ENCODE measurements at regions not wholly inside any gene's neighbourhood (a gene's known extent, or its start where the extent isn't known, plus 50 kb on each side); places are given as distances from the start of the nearest gene placed in this dataset.

- H3K27ac ChIP-seq (ENCODE audit: low read depth, low read length), result no peak overlapping the region
These were observed 303.6 kb upstream of the TFPI start for GRCh38 chr2:187857826-187858225.

More at GRCh38 chr2:187857826-187858225, 303.6 kb upstream of the TFPI start:
- no peak overlapping the region for H2BK5ac ChIP-seq (ENCODE audit: low read depth, low read length)
- POLR2A ChIA-PET (ENCODE audit: partially characterized antibody), result no interaction called here
- H4K5ac ChIP-seq (ENCODE audit: insufficient read length, low read depth, low read length), result no peak overlapping the region
- H3K4me3 ChIP-seq (ENCODE audit: extremely low read depth in 1 of 4, insufficient read depth in 2 of 4, low read depth in 3 of 4, low read length in 4 of 4), result no peak overlapping the region
- H2AK5ac ChIP-seq (ENCODE audit: low read depth, low read length), result no peak overlapping the region
- H3K4me2 ChIP-seq (ENCODE audit: insufficient read depth in 1 of 2, low read depth in 2 of 2, low read length in 2 of 2), result no peak overlapping the region
- no peaks in the 10 kb centered on the region for H3K9me3 ChIP-seq (ENCODE audit: insufficient read depth in 2 of 2, low read depth in 1 of 2, low read length in 1 of 2)
- no peak overlapping the region for H3K18ac ChIP-seq (ENCODE audit: extremely low read depth, low read length)
- H3K36me3 ChIP-seq (ENCODE audit: control insufficient read depth in 2 of 4, insufficient read depth in 4 of 4, low read length in 3 of 4), result no peaks in the 10 kb centered on the region
- no peak overlapping the region for H2BK15ac ChIP-seq (ENCODE audit: low read length)
- TF ChIP-seq SUZ12 (IDR thresholded peaks at IDR 0.05; ENCODE audit: low read length), result no peak
- 95% methylated on average over 1 of the region's 1 CpG; no CpG with 5 or more reads in 1 of the 2 experiments for WGBS, 2 experiments (ENCODE audit: extremely low coverage in 1 of 2, insufficient coverage in 1 of 2, insufficient read length in 1 of 2, insufficient replicate concordance in 2 of 2, low coverage in 1 of 2, low lambda C conversion rate in 2 of 2, missing lambda C conversion rate in 1 of 2)
- H3K56ac ChIP-seq (replicated peaks; ENCODE audit: insufficient read length, low read depth, low read length), result no peak overlapping the region
- CTCF ChIA-PET (ENCODE audit: partially characterized antibody), result interaction anchor here (1.0 to 1.8 kb wide), 2 partner anchors 9 to 11 kb away, joined by 3 to 4 read pairs; no protein-coding TSS in a partner anchor
- DNase-seq (ENCODE audit: low read depth in 1 of 2, low spot score in 2 of 2) (no peak), FAIRE-seq (no peak)
- no peaks in the 10 kb centered on the region for H3K4me1 ChIP-seq (replicated peaks in 1 of 4; ENCODE audit: control insufficient read depth in 3 of 4, insufficient read depth in 4 of 4, low read length in 3 of 4)
- no peak overlapping the region for H3K23ac ChIP-seq (ENCODE audit: insufficient read length)
- no peak overlapping the region for H2BK12ac ChIP-seq (ENCODE audit: low read depth, low read length)
- no peak overlapping the region for H2BK20ac ChIP-seq (ENCODE audit: low read length)
- H3K27me3 ChIP-seq (replicated peaks in 1 of 4; ENCODE audit: control insufficient read depth in 3 of 4, extremely low read depth in 1 of 4, insufficient read depth in 3 of 4, low read length in 3 of 4), result no peaks in the 10 kb centered on the region
- H2AFZ ChIP-seq (ENCODE audit: low read length), result no peak overlapping the region
- no peaks in the 10 kb centered on the region; the same call in 1 of the 2 replicates for H3K23me2 ChIP-seq (ENCODE audit: low read depth, low read length)
- H3K9ac ChIP-seq (replicated peaks in 1 of 4; ENCODE audit: extremely low read depth in 1 of 4, low read depth in 3 of 4, low read length in 3 of 4), result no peak overlapping the region
- H3K79me1 ChIP-seq (ENCODE audit: low read depth, low read length), result no peaks in the 10 kb centered on the region
- no peak overlapping the region for H4K91ac ChIP-seq (replicated peaks; ENCODE audit: insufficient read length, low read length)
- H3K14ac ChIP-seq (ENCODE audit: insufficient read length), result no peak overlapping the region
- H3K4ac ChIP-seq (replicated peaks; ENCODE audit: insufficient read length, low read depth, low read length), result no peak overlapping the region
- no peak overlapping the region for H4K8ac ChIP-seq (ENCODE audit: extremely low read depth, insufficient read depth, low read length)
- H2BK120ac ChIP-seq (replicated peaks; ENCODE audit: low read depth, low read length), result no peak overlapping the region
- no peaks in the 10 kb centered on the region for H4K20me1 ChIP-seq (replicated peaks in 1 of 2; ENCODE audit: control insufficient read depth in 1 of 2, insufficient read depth in 2 of 2, low read length in 2 of 2)
- no peaks in the 10 kb centered on the region for H3K79me2 ChIP-seq (ENCODE audit: control insufficient read depth in 1 of 2, insufficient read depth in 2 of 2, low read length in 2 of 2)

Measured in H1 (cell line).